ENCODE measurements at regions not wholly inside any gene's neighbourhood (a gene's known extent, or its start where the extent isn't known, plus 50 kb on each side); places are given as distances from the start of the nearest gene placed in this dataset.

DNA sequence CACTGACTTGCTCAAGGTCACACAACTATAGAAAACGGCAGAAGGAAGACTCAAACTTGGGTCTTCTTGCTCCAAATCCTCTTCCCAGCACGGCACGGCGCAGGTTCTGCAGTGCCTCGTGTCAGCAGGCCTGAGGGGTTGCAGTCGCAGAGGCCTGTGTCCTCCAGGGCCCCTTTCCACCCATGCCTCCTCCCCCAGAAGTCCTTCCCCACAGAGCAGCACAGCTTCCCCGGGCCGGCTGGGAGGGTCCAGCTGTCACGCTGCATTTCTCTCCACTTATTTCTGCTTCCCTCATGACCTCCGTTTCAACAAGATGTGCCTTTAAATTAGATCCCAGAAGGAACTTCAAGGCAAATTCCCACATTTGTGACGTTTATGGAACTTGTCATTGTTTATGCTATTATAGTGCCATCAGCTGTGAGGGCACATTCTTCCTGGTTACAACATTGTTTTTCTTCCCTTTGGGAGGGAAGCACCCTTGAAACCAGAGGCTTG lies 148.4 kb downstream of the C5orf15 start:
- H3K27ac Mint-ChIP-seq = no peak overlapping the region
- no peaks in the 10 kb centered on the region for H3K36me3 Mint-ChIP-seq (ENCODE audit: low read depth)
- H3K9me3 Mint-ChIP-seq = no peaks in the 10 kb centered on the region

DNA sequence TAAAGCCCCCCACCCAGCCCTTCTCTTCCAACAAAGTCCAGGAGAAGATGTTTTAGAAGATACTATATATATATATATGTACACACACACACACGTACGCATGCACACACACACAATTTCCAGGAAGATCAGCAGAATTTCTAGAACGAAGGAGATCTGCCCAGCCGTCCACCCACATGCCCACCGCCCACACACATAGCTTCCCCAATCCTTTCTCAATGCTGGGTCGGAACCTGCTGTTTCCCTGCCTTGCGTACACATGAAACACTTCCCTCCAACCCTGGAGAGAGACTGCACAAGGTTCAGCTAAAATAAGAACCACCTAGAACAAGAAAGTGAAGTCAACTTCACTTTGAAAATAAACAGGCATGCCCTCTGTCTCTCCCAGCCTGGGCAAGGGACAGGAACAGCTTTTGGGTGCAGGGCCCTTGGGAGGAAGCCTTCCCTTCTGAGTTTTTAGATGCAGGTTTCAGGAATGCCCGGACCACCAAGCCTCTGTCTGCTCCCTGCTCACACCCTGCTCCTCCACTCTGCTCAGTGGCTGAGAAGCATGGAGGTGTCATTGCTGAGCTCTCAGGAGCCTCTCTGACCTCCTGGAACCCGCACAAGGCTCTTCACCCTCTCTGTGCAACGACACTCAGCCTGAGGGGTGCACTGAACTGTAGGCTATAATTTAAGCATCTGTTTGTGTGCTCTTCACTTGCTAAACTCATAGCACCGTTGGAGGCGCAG lies 149.4 kb downstream of the C5orf15 start:
- H3K36me3 Mint-ChIP-seq (ENCODE audit: low read depth) = no peaks in the 10 kb centered on the region
- DNase-seq (no peak), ATAC-seq (no peak)
- peaks cover 28% of the 10 kb centered on the region for H3K4me1 Mint-ChIP-seq
- H3K27ac Mint-ChIP-seq = no peak overlapping the region
- no peaks in the 10 kb centered on the region for H3K9me3 Mint-ChIP-seq
- H3K27me3 Mint-ChIP-seq = peaks cover 8% of the 10 kb centered on the region
- H3K4me3 Mint-ChIP-seq = no peak overlapping the region

More for the DNA sequence above, 148.4 kb downstream of the C5orf15 start:
- no peak overlapping the region for H3K4me3 Mint-ChIP-seq
- peaks cover 37% of the 10 kb centered on the region for H3K4me1 Mint-ChIP-seq
- peaks cover 6% of the 10 kb centered on the region for H3K27me3 Mint-ChIP-seq
- ATAC-seq (no peak), DNase-seq (no peak)

GRCh38 chr5:133818031-133818431 lies 150.4 kb downstream of the C5orf15 start:
- no peak for DNase-seq
- no peak overlapping the region for H3K4me3 Mint-ChIP-seq
- H3K27ac Mint-ChIP-seq = no peak overlapping the region
- no peak for ATAC-seq
- H3K9me3 Mint-ChIP-seq = no peaks in the 10 kb centered on the region
- peaks cover 11% of the 10 kb centered on the region for H3K27me3 Mint-ChIP-seq
- H3K36me3 Mint-ChIP-seq (ENCODE audit: low read depth) = no peaks in the 10 kb centered on the region
- peaks cover 21% of the 10 kb centered on the region for H3K4me1 Mint-ChIP-seq

DNA sequence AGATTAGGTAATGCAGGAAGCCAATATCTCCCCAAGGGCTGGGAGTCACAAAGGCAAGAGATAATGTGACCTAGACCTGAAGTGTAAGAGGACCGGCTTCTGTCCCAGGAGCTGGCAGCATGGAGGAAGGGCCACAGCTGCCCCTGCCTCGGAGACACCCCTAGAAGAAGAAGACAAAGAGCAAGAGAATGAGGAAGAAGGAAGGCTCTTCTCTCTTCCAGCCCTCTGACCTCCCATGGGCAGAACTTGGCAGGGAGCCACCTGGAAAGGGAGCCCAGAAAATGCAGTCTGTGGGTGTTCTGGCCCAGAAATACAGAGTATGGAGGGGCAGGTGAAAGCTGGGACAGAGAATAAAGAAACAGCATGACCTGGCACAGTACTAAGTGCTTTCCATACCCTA lies 151.0 kb downstream of the C5orf15 start:
- no peak for DNase-seq
- H3K27me3 Mint-ChIP-seq = peaks cover 11% of the 10 kb centered on the region
- H3K9me3 Mint-ChIP-seq = no peaks in the 10 kb centered on the region
- H3K4me3 Mint-ChIP-seq = no peak overlapping the region
- no peaks in the 10 kb centered on the region for H3K36me3 Mint-ChIP-seq (ENCODE audit: low read depth)
- no peak overlapping the region for H3K27ac Mint-ChIP-seq
- H3K4me1 Mint-ChIP-seq = peaks cover 18% of the 10 kb centered on the region
- ATAC-seq = no peak

- H3K27ac Mint-ChIP-seq = no peak overlapping the region
- H3K36me3 Mint-ChIP-seq (ENCODE audit: low read depth) = no peaks in the 10 kb centered on the region
- H3K9me3 Mint-ChIP-seq = no peaks in the 10 kb centered on the region
- no peak for DNase-seq
- no peak for ATAC-seq
- no peak overlapping the region for H3K4me3 Mint-ChIP-seq
- peaks cover 14% of the 10 kb centered on the region for H3K4me1 Mint-ChIP-seq
- H3K27me3 Mint-ChIP-seq = peaks cover 11% of the 10 kb centered on the region
These were observed 151.6 kb downstream of the C5orf15 start for GRCh38 chr5:133816791-133817190.

GRCh38 chr5:133814152-133814551 lies 154.3 kb downstream of the C5orf15 start:
- peaks cover 11% of the 10 kb centered on the region for H3K27me3 Mint-ChIP-seq
- no peaks in the 10 kb centered on the region for H3K36me3 Mint-ChIP-seq (ENCODE audit: low read depth)
- H3K4me3 Mint-ChIP-seq = no peak overlapping the region
- DNase-seq (no peak), ATAC-seq (no peak)
- peaks cover 3% of the 10 kb centered on the region for H3K4me1 Mint-ChIP-seq
- H3K27ac Mint-ChIP-seq = no peak overlapping the region
- no peaks in the 10 kb centered on the region for H3K9me3 Mint-ChIP-seq

DNA sequence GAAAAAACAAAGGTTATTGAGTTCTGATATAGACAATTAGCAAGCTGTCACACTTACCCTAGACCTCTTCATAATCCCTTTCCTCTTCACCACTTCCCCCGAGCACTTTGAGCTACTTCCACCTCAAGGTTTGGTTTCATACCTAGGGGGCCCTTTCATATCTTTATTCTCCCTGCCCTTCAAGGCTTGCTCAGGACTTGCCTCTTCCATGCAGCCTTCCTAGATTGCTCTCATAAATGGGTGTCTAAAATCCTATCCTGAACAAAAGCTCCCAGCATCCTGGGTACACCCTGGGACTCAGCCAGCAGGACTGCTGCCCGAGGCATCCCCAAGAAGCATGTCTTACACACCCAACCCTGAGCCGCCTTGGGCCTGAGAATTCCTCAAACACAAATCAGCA lies 157.3 kb downstream of the C5orf15 start:
- Mint-ChIP-seq H3K27ac (no peak overlapping the region), H3K9me3 (no peaks in the 10 kb centered on the region), H3K36me3 (ENCODE audit: low read depth) (no peaks in the 10 kb centered on the region), H3K4me1 (no peaks in the 10 kb centered on the region), H3K27me3 (peaks cover 6% of the 10 kb centered on the region), H3K4me3 (no peak overlapping the region)
- no peak for DNase-seq
- no peak for ATAC-seq

GRCh38 chr5:133809801-133810200 lies 158.6 kb downstream of the C5orf15 start:
- no peak overlapping the region for H3K27ac Mint-ChIP-seq
- H3K36me3 Mint-ChIP-seq (ENCODE audit: low read depth) = no peaks in the 10 kb centered on the region
- no peak overlapping the region for H3K4me3 Mint-ChIP-seq
- peaks cover 6% of the 10 kb centered on the region for H3K27me3 Mint-ChIP-seq
- H3K9me3 Mint-ChIP-seq = no peaks in the 10 kb centered on the region
- no peaks in the 10 kb centered on the region for H3K4me1 Mint-ChIP-seq
- ATAC-seq (no peak), DNase-seq (no peak)

DNA sequence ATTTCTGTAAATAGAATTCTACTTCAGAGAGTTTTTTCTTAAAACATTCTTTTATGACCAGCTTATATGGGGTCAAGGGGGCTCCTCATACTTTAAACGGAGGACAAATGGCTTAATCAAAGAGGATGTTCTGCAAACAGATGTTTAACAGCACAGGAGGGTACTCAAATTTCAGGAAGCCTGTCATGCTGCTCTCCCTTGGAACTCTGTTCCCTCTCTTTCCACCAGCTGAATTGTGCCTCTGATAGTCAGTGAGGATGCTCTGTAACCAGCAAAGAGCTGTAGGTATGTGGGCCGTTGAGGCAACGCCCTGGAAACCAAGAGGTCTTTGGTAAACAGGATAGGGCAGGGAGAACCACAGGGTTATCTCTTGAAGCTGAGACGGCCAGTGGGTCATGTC lies 161.1 kb downstream of the C5orf15 start:
- Mint-ChIP-seq H3K27ac (no peak overlapping the region), H3K4me1 (no peaks in the 10 kb centered on the region), H3K4me3 (no peak overlapping the region), H3K27me3 (peaks cover 2% of the 10 kb centered on the region), H3K36me3 (ENCODE audit: low read depth) (no peaks in the 10 kb centered on the region), H3K9me3 (no peaks in the 10 kb centered on the region)
- DNase-seq (no peak), ATAC-seq (no peak)

DNA sequence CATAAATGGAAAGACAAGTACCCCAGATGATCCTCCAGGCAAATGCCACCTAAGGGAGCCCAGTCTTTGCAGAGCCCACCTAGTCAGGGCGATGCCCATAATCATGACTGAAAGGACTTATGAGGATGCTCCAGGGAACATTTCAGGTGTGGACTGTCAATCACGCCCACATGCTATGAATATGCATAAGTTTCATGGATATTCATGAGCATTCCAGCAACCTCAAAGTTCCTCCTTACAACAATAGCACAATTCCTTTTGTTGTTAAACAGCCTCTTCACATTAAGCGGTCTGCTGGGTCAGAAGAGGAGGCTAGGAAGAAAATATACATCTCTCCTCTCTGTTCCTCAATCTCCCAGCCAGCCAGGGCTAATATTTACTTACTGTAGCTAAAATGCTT lies 161.6 kb downstream of the C5orf15 start:
- Mint-ChIP-seq H3K4me3 (no peak overlapping the region), H3K9me3 (no peaks in the 10 kb centered on the region), H3K27ac (no peak overlapping the region), H3K27me3 (peaks cover 2% of the 10 kb centered on the region), H3K36me3 (ENCODE audit: low read depth) (no peaks in the 10 kb centered on the region), H3K4me1 (no peaks in the 10 kb centered on the region)
- ATAC-seq (no peak), DNase-seq (no peak)

- no peak overlapping the region for H3K4me3 Mint-ChIP-seq
- no peaks in the 10 kb centered on the region for H3K36me3 Mint-ChIP-seq (ENCODE audit: low read depth)
- no peaks in the 10 kb centered on the region for H3K4me1 Mint-ChIP-seq
- ATAC-seq = no peak
- no peak overlapping the region for H3K27ac Mint-ChIP-seq
- H3K9me3 Mint-ChIP-seq = no peaks in the 10 kb centered on the region
- DNase-seq = no peak
- peaks cover 13% of the 10 kb centered on the region for H3K27me3 Mint-ChIP-seq
These were observed 166.3 kb downstream of the C5orf15 start for GRCh38 chr5:133801955-133802751.

- Mint-ChIP-seq H3K27me3 (peaks cover 13% of the 10 kb centered on the region), H3K4me1 (no peaks in the 10 kb centered on the region), H3K4me3 (no peak overlapping the region), H3K9me3 (no peaks in the 10 kb centered on the region), H3K36me3 (ENCODE audit: low read depth) (no peaks in the 10 kb centered on the region), H3K27ac (no peak overlapping the region)
- no peak for DNase-seq
- no peak for ATAC-seq
These were observed 167.0 kb downstream of the C5orf15 start for GRCh38 chr5:133801431-133801830.

DNA sequence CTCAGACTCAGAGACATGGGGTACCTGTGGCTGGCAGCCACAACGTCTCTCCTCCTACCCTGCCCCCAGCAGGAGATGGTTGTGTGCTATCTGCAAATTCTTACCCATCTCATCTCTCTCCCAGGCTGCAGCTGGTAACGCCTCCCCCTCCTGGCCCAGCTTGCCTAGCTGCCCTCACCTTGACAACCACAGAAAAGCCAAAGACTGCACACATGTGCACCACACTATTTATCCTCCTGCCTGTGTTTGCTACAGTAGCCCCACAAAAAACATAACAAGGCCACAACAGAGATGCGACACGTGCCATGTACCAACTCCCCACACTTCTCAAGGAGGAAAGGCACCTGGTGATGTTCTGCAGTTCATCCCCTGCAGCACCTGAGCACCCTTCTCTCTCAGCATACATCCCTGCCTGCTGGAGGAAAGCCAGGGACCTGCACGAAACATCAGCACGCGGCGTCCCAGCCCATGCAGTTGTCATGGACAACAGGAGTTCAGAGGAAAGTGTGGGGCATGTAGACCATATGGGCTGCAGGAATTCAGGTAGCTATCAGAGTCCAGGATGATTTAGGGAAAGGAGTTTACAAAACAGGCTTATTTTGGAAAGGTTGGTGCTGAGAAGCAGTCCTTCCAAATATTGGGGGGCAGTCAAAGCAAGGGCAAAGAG lies 168.7 kb downstream of the C5orf15 start:
- no peaks in the 10 kb centered on the region for H3K4me1 Mint-ChIP-seq
- H3K27ac Mint-ChIP-seq = no peak overlapping the region
- H3K4me3 Mint-ChIP-seq = no peak overlapping the region
- H3K27me3 Mint-ChIP-seq = peaks cover 13% of the 10 kb centered on the region
- H3K9me3 Mint-ChIP-seq = no peaks in the 10 kb centered on the region
- no peak for ATAC-seq
- no peaks in the 10 kb centered on the region for H3K36me3 Mint-ChIP-seq (ENCODE audit: low read depth)
- DNase-seq = no peak

GRCh38 chr5:133797167-133797566 lies 171.3 kb downstream of the C5orf15 start:
- no peaks in the 10 kb centered on the region for H3K9me3 Mint-ChIP-seq
- peaks cover 13% of the 10 kb centered on the region for H3K27me3 Mint-ChIP-seq
- H3K4me1 Mint-ChIP-seq = no peaks in the 10 kb centered on the region
- no peak overlapping the region for H3K4me3 Mint-ChIP-seq
- H3K36me3 Mint-ChIP-seq (ENCODE audit: low read depth) = no peaks in the 10 kb centered on the region
- no peak for ATAC-seq
- H3K27ac Mint-ChIP-seq = no peak overlapping the region
- no peak for DNase-seq

DNA sequence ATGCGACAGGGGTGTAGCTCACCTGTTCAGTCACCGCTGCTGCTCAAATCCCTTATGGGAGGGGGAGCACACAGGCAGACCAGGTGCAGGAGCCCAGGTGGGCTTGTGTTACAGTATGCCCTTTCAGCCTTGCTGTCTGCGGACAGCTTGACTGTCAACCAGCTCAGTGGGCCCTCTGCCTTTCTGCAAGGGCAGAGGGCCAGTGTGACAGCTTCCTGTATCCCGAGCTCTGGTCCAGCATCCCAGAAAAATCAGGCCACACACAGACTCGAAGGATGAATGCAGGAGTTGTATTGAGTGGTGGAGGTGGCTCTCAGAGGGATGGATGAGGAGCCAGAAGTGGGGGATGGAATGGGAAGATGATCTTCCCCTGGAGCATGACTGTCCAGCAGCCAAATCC lies 172.2 kb downstream of the C5orf15 start:
- Mint-ChIP-seq H3K4me1 (no peaks in the 10 kb centered on the region), H3K27ac (no peak overlapping the region), H3K27me3 (peaks cover 11% of the 10 kb centered on the region)

More for the DNA sequence above, 172.2 kb downstream of the C5orf15 start:
- DNase-seq (no peak), ATAC-seq (no peak)
- Mint-ChIP-seq H3K9me3 (no peaks in the 10 kb centered on the region), H3K4me3 (no peak overlapping the region), H3K36me3 (ENCODE audit: low read depth) (no peaks in the 10 kb centered on the region)

Data from activated naive CD8-positive, alpha-beta T cell treated with anti-CD3 and anti-CD28 coated beads, Interleukin-2, amount 50 U/mL, for 24 hours (primary cell).